HepG2 (cell line): ENCODE measurements at regions not wholly inside any gene's neighbourhood (a gene's known extent, or its start where the extent isn't known, plus 50 kb on each side); places are given as distances from the start of the nearest gene placed in this dataset.

ENCODE experiments used
- ATAC-seq: fragments of 200-7000 bp; cut with Tn5 transposase; 3 replicates; pipeline ENCODE4 v1.9.1; 2020; ENCODE audit warnings: mild to moderate bottlenecking, moderate library complexity
- BruUV-seq: library from RNA; stranded (reverse); fragments of 400-500 nt; replicated peaks from 2 replicates; lab custom pipeline; 2021; lab: Mats Ljungman, UMichigan
- CTCF ChIA-PET: fragments of 300-600 bp; formaldehyde crosslinking; extraction: SDS; loops from one replicate; lab custom pipeline; 2021; ENCODE audit warnings: low total read pairs, inconsistent platforms, low intra/inter-chr PET ratio; lab: Yijun Ruan, JAX
- POLR2A ChIA-PET: fragments of 350-600 bp; sonication (Branson Sonifier 250); formaldehyde crosslinking; loops from one replicate; lab custom pipeline; 2020; ENCODE audit warnings: antibody characterized with exemption, inconsistent platforms; lab: Yijun Ruan, JAX
- DNase-seq: peaks from one replicate; pipeline ENCODE4 v3.0.0-alpha.2; 2015; ENCODE audit warnings: low spot score
- FAIRE-seq: peaks from 3 replicates; lab custom pipeline; 2011; peaks lifted over from hg19 to GRCh38; lab: Jason Lieb, UNC
- H2AFZ ChIP-seq: one replicate; pipeline ENCODE4 v1.6.1; 2011; ENCODE audit warnings: low read length, inconsistent platforms
- H3K27ac ChIP-seq: fragments of 300-600 bp; 3 replicates; pipeline ENCODE4 v1.8.0; 2011; ENCODE audit warnings: mixed run types, mild to moderate bottlenecking, mixed read lengths, low read length, inconsistent platforms; ENCODE audit not compliant: insufficient read depth; ENCODE audit errors: extremely low read length
- H3K27me3 ChIP-seq, 2 experiments: fragments of 200-600 bp in 1 of 2; 2 replicates in 1 of 2; 3 replicates in 1 of 2; pipeline versions ENCODE4 v1.6.0 to v1.8.0; 2011; ENCODE audit warnings: low read length in 2 of 2, mild to moderate bottlenecking in 2 of 2, moderate library complexity in 2 of 2, inconsistent platforms in 1 of 2; ENCODE audit not compliant: insufficient read depth in 2 of 2, control insufficient read depth in 1 of 2
- H3K36me3 ChIP-seq, 2 experiments: fragments of 200-600 bp in 1 of 2; replicated peaks in 1 of 2; 2 replicates in 1 of 2; 3 replicates in 1 of 2; pipeline versions ENCODE4 v1.5.1 to v1.8.0; 2011; ENCODE audit warnings: low read length in 2 of 2, inconsistent platforms in 1 of 2; ENCODE audit not compliant: insufficient read depth in 2 of 2, control insufficient read depth in 1 of 2
- H3K4me1 ChIP-seq: 2 replicates; pipeline ENCODE4 v1.5.1; 2012; ENCODE audit warnings: low read length, inconsistent platforms; ENCODE audit not compliant: insufficient read depth
- H3K4me2 ChIP-seq: 2 replicates; pipeline ENCODE4 v1.6.0; 2011; ENCODE audit warnings: low read depth, low read length, inconsistent platforms
- H3K4me3 ChIP-seq, 3 experiments: fragments of 200-600 bp in 1 of 3; sonication (generic), shearing (Covaris generic) in 1 of 3; replicated peaks in 1 of 3; 2 replicates each; pipeline ENCODE4 v1.5.1; 2011 to 2016; ENCODE audit warnings: low read length in 3 of 3, inconsistent platforms in 2 of 3, low read depth in 2 of 3, mild to moderate bottlenecking in 2 of 3, control low read depth in 1 of 3, mixed read lengths in 1 of 3; ENCODE audit not compliant: insufficient read depth in 1 of 3
- H3K79me2 ChIP-seq: one replicate; pipeline ENCODE4 v1.6.1; 2011; ENCODE audit warnings: low read length, inconsistent platforms; ENCODE audit not compliant: insufficient read depth
- H3K9ac ChIP-seq: 2 replicates; pipeline ENCODE4 v1.6.0; 2011; ENCODE audit warnings: mild to moderate bottlenecking, low read depth, low read length, inconsistent platforms; ENCODE audit not compliant: insufficient read depth
- H3K9me3 ChIP-seq: 2 replicates; pipeline ENCODE4 v1.5.1; 2012; ENCODE audit warnings: mild to moderate bottlenecking, low read length
- H4K20me1 ChIP-seq: 2 replicates; pipeline ENCODE4 v1.6.0; 2011; ENCODE audit warnings: inconsistent platforms, mild to moderate bottlenecking, low read length, moderate library complexity; ENCODE audit not compliant: insufficient read depth
- HNF1B ChIP-seq: sonication (generic); formaldehyde crosslinking; IDR thresholded peaks from 2 replicates; pipeline ENCODE4 v1.5.1; 2020; ENCODE audit warnings: mild to moderate bottlenecking, moderate library complexity, missing genetic modification reagents
- SETDB1 ChIP-seq: sonication (generic); formaldehyde crosslinking; IDR thresholded peaks from 2 replicates; pipeline ENCODE4 v1.5.1; 2020; ENCODE audit warnings: missing genetic modification reagents, mild to moderate bottlenecking, borderline replicate concordance
- SRSF1 ChIP-seq: fragments of 200-400 bp; formaldehyde crosslinking; optimal IDR thresholded peaks from 2 replicates; pipeline ENCODE3; 2017; ENCODE audit warnings: mild to moderate bottlenecking, low read depth, low read length, moderate library complexity
- ZBTB43 ChIP-seq: sonication (generic); formaldehyde crosslinking; conservative IDR thresholded peaks from 2 replicates; pipeline ENCODE4 v1.4.0; 2020; ENCODE audit warnings: missing genetic modification reagents
- ZNF512 ChIP-seq: sonication (generic); formaldehyde crosslinking; IDR thresholded peaks from 2 replicates; pipeline ENCODE4 v1.4.0; 2020; ENCODE audit warnings: mild to moderate bottlenecking, missing genetic modification reagents
- ZNF780A ChIP-seq: sonication (generic); formaldehyde crosslinking; IDR thresholded peaks from 2 replicates; pipeline ENCODE4 v1.8.0; 2022; ENCODE audit warnings: mild to moderate bottlenecking, missing genetic modification reagents, moderate library complexity
- WGBS: methylation state at CpG from one replicate; pipeline ENCODE4 v1.1.6; 2017; ENCODE audit warnings: low lambda C conversion rate; 5-methylcytosine and 5-hydroxymethylcytosine counted together
- in situ Hi-C: cut with HindIII; loops from 2 replicates; pipeline ENCODE4 v1.10.0; 2017; ENCODE audit warnings: low pct_unique_long_range_greater_than_20kb; ENCODE audit not compliant: extremely low pct_ligation_motif_present
- intact Hi-C: fragments of 100-400 bp; cut with micrococcal nuclease; formaldehyde crosslinking; loops from one replicate; pipeline ENCODE4 v1.10.0; 2022; ENCODE audit not compliant: unreplicated experiment

GRCh38 chr3:187888701-187889100, 143.4 kb upstream of the BCL6 start (continued):
- TF ChIP-seq SRSF1 = no peak
- TF ChIP-seq, all 625 proteins: peak for 0

- no TSS peak for BruUV-seq
- intact Hi-C loops (loop anchor here (10.0 kb wide), 1 partner anchor 134 kb away; no protein-coding TSS in a partner anchor), in situ Hi-C loops (no loop called here)
- no peaks in the 10 kb centered on the region for H3K36me3 ChIP-seq
- CTCF ChIA-PET = no interaction called here
- no peaks in the 10 kb centered on the region for H3K79me2 ChIP-seq
- H4K20me1 ChIP-seq = no peaks in the 10 kb centered on the region
- WGBS = 93% methylated on average over 4 of the region's 4 CpGs
- H3K4me2 ChIP-seq = peak overlapping the region; percentile 86
- TF ChIP-seq HNF1B (CRISPR knock-in tag) = peak; percentile 12; the same call in 1 of the 2 replicates
- peak; percentile 21; the same call in 1 of the 2 replicates for TF ChIP-seq ZNF780A (CRISPR knock-in tag)
- TF ChIP-seq ZNF512 (CRISPR knock-in tag) = no peak
- no peak for TF ChIP-seq ZBTB43 (CRISPR knock-in tag)
- TF ChIP-seq SETDB1 (CRISPR knock-in tag) = 0 out of 2 replicates have a peak, but pooled peaks have one; percentile 22
- no peak overlapping the region for H3K9ac ChIP-seq
- H3K9me3 ChIP-seq = peaks cover 7% of the 10 kb centered on the region
- FAIRE-seq (no peak), DNase-seq (no peak), ATAC-seq (no peak; the same call in none of the 3 replicates)
- POLR2A ChIA-PET = interaction anchor here (1.8 to 2.8 kb wide), 4 partner anchors 24 to 143 kb away, joined by 3 to 20 read pairs (median 6); no protein-coding TSS in a partner anchor
- peak overlapping the region in 1 of 3 experiments; percentile 56; a peak in 1 of 6 replicates for H3K4me3 ChIP-seq
- no peaks in the 10 kb centered on the region for H3K27me3 ChIP-seq
- H3K27ac ChIP-seq = no peak overlapping the region
- H3K4me1 ChIP-seq = peaks cover 17% of the 10 kb centered on the region
- H2AFZ ChIP-seq = no peak overlapping the region
Measured at GRCh38 chr3:187889106-187889505, 143.8 kb upstream of the BCL6 start.
